Activated T-helper 1 cell treated with anti-CD3 and anti-CD28 coated beads, Interleukin-12 subunit alpha, Interleukin-12 subunit beta, Interleukin-2, Interleukin-4 antibody, amounts not matched to agents 30 ng/mL and 10 ng/mL and 1 ng/mL, durations not matched to agents 14 hours and 24 hours and 36 hours (primary cell): ENCODE measurements at regions not wholly inside any gene's neighbourhood (a gene's known extent, or its start where the extent isn't known, plus 50 kb on each side); places are given as distances from the start of the nearest gene placed in this dataset.

Source experiments
- DNase-seq: peaks from one replicate; pipeline ENCODE4 v3.0.0; 2021; ENCODE audit warnings: low spot score
- H3K27ac Mint-ChIP-seq: one replicate; pipeline ENCODE4 v1.8.0; 2021; ENCODE audit warnings: mild to moderate bottlenecking, mixed read lengths
- H3K27me3 Mint-ChIP-seq: one replicate; pipeline ENCODE4 v1.8.0; 2022; ENCODE audit warnings: mild to moderate bottlenecking, moderate library complexity, mixed read lengths; ENCODE audit not compliant: insufficient read depth
- H3K36me3 Mint-ChIP-seq: one replicate; pipeline ENCODE4 v1.8.0; 2021; ENCODE audit warnings: low read depth, mixed read lengths
- H3K4me1 Mint-ChIP-seq: one replicate; pipeline ENCODE4 v1.8.0; 2021; ENCODE audit warnings: low read depth, mixed read lengths
- H3K4me3 Mint-ChIP-seq: one replicate; pipeline ENCODE4 v1.8.0; 2021; ENCODE audit warnings: mild to moderate bottlenecking, moderate library complexity, mixed read lengths
- H3K9me3 Mint-ChIP-seq: one replicate; pipeline ENCODE4 v1.8.0; 2021; ENCODE audit warnings: mixed read lengths
- intact Hi-C: fragments of 100-400 bp; cut with micrococcal nuclease; formaldehyde crosslinking; loops from one replicate; pipeline ENCODE4 v1.15.1; 2024

DNA sequence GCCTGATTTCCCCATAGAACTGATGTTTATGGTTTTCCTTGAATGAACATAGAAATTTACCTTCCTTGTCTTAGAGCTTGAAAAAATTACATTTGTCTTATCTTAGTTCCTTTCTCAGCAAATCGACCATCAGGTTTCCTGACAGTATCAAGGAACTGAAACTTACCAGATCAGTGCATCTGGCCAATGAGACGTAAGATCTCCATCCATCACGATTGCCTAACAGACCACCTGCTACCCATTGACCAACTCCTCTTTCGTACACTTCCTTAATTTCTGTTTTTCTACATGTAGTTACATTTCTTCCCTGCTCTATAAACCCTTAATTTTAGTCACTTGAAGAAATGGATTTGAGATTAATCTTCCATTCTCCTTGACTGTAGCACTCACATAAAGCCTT lies 57.4 kb upstream of the TMPRSS15 start:
- no peaks in the 10 kb centered on the region for H3K27me3 Mint-ChIP-seq
- intact Hi-C loops, result no loop called here
- no peak overlapping the region for H3K27ac Mint-ChIP-seq
- DNase-seq, result no peak
- no peaks in the 10 kb centered on the region for H3K4me1 Mint-ChIP-seq
- no peak overlapping the region for H3K4me3 Mint-ChIP-seq
- peaks cover 15% of the 10 kb centered on the region for H3K9me3 Mint-ChIP-seq
- H3K36me3 Mint-ChIP-seq, result no peaks in the 10 kb centered on the region

GRCh38 chr21:18461743-18462142 lies 58.2 kb upstream of the TMPRSS15 start:
- H3K9me3 Mint-ChIP-seq, result peaks cover 15% of the 10 kb centered on the region
- intact Hi-C loops, result no loop called here
- H3K4me3 Mint-ChIP-seq, result no peak overlapping the region
- H3K27me3 Mint-ChIP-seq, result no peaks in the 10 kb centered on the region
- H3K27ac Mint-ChIP-seq, result no peak overlapping the region
- no peaks in the 10 kb centered on the region for H3K36me3 Mint-ChIP-seq
- DNase-seq, result no peak
- H3K4me1 Mint-ChIP-seq, result no peaks in the 10 kb centered on the region

- no peaks in the 10 kb centered on the region for H3K27me3 Mint-ChIP-seq
- no peak for DNase-seq
- no peaks in the 10 kb centered on the region for H3K36me3 Mint-ChIP-seq
- H3K27ac Mint-ChIP-seq, result no peak overlapping the region
- no peak overlapping the region for H3K4me3 Mint-ChIP-seq
- no peaks in the 10 kb centered on the region for H3K4me1 Mint-ChIP-seq
- H3K9me3 Mint-ChIP-seq, result peaks cover 15% of the 10 kb centered on the region
- intact Hi-C loops, result no loop called here
Measured at GRCh38 chr21:18467715-18468114, 64.1 kb upstream of the TMPRSS15 start.

GRCh38 chr21:18468790-18469189 lies 65.2 kb upstream of the TMPRSS15 start:
- no peak overlapping the region for H3K27ac Mint-ChIP-seq
- no peak for DNase-seq
- peaks cover 8% of the 10 kb centered on the region for H3K9me3 Mint-ChIP-seq
- H3K36me3 Mint-ChIP-seq, result no peaks in the 10 kb centered on the region
- no peak overlapping the region for H3K4me3 Mint-ChIP-seq
- no peaks in the 10 kb centered on the region for H3K27me3 Mint-ChIP-seq
- no peaks in the 10 kb centered on the region for H3K4me1 Mint-ChIP-seq
- intact Hi-C loops, result no loop called here

DNA sequence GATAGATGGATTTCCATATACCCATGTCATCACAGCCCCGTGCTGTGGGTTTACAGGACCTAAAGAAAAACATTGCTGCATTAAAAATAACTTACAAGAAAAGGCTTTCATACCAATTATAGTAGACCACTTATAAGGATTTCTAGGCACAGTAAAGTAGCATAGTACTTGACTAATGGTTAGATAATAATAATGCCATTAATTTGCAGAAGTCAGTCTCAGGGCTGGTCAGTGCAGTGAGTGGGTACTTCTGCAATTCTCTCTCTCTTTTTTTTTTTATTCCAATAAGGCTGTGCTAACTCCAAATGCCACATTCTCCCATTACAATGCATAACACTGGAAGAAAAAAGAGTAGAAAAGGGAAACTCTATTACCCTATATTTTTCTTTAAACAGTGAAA lies 73.1 kb upstream of the TMPRSS15 start:
- Mint-ChIP-seq H3K9me3 (peaks cover 5% of the 10 kb centered on the region), H3K27me3 (no peaks in the 10 kb centered on the region), H3K4me1 (no peaks in the 10 kb centered on the region), H3K4me3 (no peak overlapping the region), H3K36me3 (no peaks in the 10 kb centered on the region), H3K27ac (no peak overlapping the region)
- intact Hi-C loops, result no loop called here
- DNase-seq, result no peak

- no peaks in the 10 kb centered on the region for H3K36me3 Mint-ChIP-seq
- no peak for DNase-seq
- intact Hi-C loops, result no loop called here
- no peaks in the 10 kb centered on the region for H3K27me3 Mint-ChIP-seq
- no peak overlapping the region for H3K4me3 Mint-ChIP-seq
- H3K27ac Mint-ChIP-seq, result no peak overlapping the region
- no peaks in the 10 kb centered on the region for H3K4me1 Mint-ChIP-seq
- peaks cover 5% of the 10 kb centered on the region for H3K9me3 Mint-ChIP-seq
Measured at GRCh38 chr21:18477043-18477442, 73.5 kb upstream of the TMPRSS15 start.

DNA sequence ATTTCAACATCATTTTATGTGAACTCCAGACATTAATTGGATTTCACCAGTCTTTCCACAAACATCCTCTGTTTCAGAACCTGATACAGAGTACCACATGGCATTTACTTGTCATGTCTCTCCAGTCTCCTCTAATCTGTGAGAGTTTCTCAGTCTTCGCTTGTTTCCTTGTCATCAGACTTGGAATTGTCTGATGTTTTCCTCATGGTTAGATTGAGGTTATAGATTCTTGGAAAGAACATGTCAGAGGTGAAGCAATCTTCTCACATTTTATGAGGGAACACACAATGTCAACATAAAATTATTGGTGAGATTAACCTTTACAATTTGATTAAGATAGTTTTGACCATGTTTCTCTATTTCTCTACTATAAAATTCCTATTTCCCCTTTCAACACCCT lies 74.9 kb upstream of the TMPRSS15 start:
- peaks cover 5% of the 10 kb centered on the region for H3K9me3 Mint-ChIP-seq
- intact Hi-C loops, result no loop called here
- no peak overlapping the region for H3K27ac Mint-ChIP-seq
- no peaks in the 10 kb centered on the region for H3K4me1 Mint-ChIP-seq
- no peaks in the 10 kb centered on the region for H3K36me3 Mint-ChIP-seq
- DNase-seq, result no peak
- H3K27me3 Mint-ChIP-seq, result no peaks in the 10 kb centered on the region
- no peak overlapping the region for H3K4me3 Mint-ChIP-seq

DNA sequence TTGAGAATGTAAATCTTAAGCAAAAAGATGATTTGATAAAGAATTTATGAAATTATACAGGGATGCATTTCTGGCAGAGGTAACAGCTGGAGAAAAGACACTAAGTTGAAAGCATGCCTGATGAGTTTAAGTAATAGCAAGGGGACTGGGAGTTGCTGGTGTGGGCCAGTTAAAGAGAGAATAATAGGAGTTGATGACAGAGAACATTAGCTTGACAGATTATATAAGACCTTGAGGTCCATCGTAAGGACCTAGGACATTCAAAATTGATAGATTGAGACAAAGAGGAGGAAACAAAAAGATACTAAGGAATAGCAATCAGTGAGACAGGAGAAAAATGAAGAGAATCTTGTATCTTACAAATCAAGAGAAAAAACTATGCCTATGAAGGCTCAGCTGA lies 84.7 kb upstream of the TMPRSS15 start:
- intact Hi-C loops, result no loop called here
- Mint-ChIP-seq H3K4me1 (no peaks in the 10 kb centered on the region), H3K9me3 (no peaks in the 10 kb centered on the region), H3K36me3 (no peaks in the 10 kb centered on the region), H3K4me3 (no peak overlapping the region), H3K27me3 (no peaks in the 10 kb centered on the region), H3K27ac (no peak overlapping the region)
- DNase-seq, result no peak

- H3K27ac Mint-ChIP-seq, result no peak overlapping the region
- H3K36me3 Mint-ChIP-seq, result no peaks in the 10 kb centered on the region
- intact Hi-C loops, result no loop called here
- no peak for DNase-seq
- H3K27me3 Mint-ChIP-seq, result no peaks in the 10 kb centered on the region
- H3K4me3 Mint-ChIP-seq, result no peak overlapping the region
- no peaks in the 10 kb centered on the region for H3K9me3 Mint-ChIP-seq
- H3K4me1 Mint-ChIP-seq, result no peaks in the 10 kb centered on the region
Measured at GRCh38 chr21:18493422-18493821, 89.8 kb upstream of the TMPRSS15 start.

- Mint-ChIP-seq H3K4me3 (no peak overlapping the region), H3K27ac (no peak overlapping the region), H3K36me3 (no peaks in the 10 kb centered on the region), H3K27me3 (no peaks in the 10 kb centered on the region), H3K9me3 (no peaks in the 10 kb centered on the region), H3K4me1 (no peaks in the 10 kb centered on the region)
- no peak for DNase-seq
- intact Hi-C loops, result no loop called here
Measured at GRCh38 chr21:18495523-18495922, 91.9 kb upstream of the TMPRSS15 start.

DNA sequence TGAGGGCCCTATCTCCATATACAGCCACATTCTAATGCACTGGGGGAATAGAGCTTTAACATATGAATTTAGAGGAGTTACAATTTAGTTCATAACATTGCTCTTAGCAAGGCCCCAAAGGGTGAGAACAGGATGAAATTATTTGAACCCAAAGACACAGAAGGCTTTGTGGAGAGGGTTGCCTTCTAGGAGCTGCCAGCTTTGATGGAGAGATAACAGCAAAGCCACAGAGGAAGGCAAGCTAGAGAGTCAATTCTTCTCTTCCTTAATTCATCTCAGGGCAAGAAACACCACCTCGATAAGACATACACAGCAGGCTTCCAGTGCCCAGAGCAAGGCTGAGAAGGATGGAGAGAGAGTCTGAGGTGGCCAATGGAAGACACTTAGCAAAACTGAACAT lies 94.8 kb upstream of the TMPRSS15 start:
- no peaks in the 10 kb centered on the region for H3K36me3 Mint-ChIP-seq
- H3K4me1 Mint-ChIP-seq, result no peaks in the 10 kb centered on the region
- H3K4me3 Mint-ChIP-seq, result no peak overlapping the region
- no peak overlapping the region for H3K27ac Mint-ChIP-seq
- DNase-seq, result no peak
- intact Hi-C loops, result no loop called here
- H3K9me3 Mint-ChIP-seq, result no peaks in the 10 kb centered on the region
- no peaks in the 10 kb centered on the region for H3K27me3 Mint-ChIP-seq

GRCh38 chr21:18499761-18500376 lies 96.3 kb upstream of the TMPRSS15 start:
- no peaks in the 10 kb centered on the region for H3K9me3 Mint-ChIP-seq
- no peaks in the 10 kb centered on the region for H3K36me3 Mint-ChIP-seq
- no peaks in the 10 kb centered on the region for H3K4me1 Mint-ChIP-seq
- H3K4me3 Mint-ChIP-seq, result no peak overlapping the region
- no peak overlapping the region for H3K27ac Mint-ChIP-seq
- no peaks in the 10 kb centered on the region for H3K27me3 Mint-ChIP-seq
- no peak for DNase-seq
- intact Hi-C loops, result no loop called here

- intact Hi-C loops, result no loop called here
- no peaks in the 10 kb centered on the region for H3K9me3 Mint-ChIP-seq
- H3K4me1 Mint-ChIP-seq, result no peaks in the 10 kb centered on the region
- H3K27me3 Mint-ChIP-seq, result no peaks in the 10 kb centered on the region
- H3K4me3 Mint-ChIP-seq, result no peak overlapping the region
- no peak overlapping the region for H3K27ac Mint-ChIP-seq
- no peaks in the 10 kb centered on the region for H3K36me3 Mint-ChIP-seq
- no peak for DNase-seq
Measured at GRCh38 chr21:18518054-18518481, 114.5 kb upstream of the TMPRSS15 start.

- Mint-ChIP-seq H3K9me3 (no peaks in the 10 kb centered on the region), H3K4me3 (no peak overlapping the region), H3K36me3 (no peaks in the 10 kb centered on the region), H3K4me1 (no peaks in the 10 kb centered on the region), H3K27me3 (no peaks in the 10 kb centered on the region), H3K27ac (no peak overlapping the region)
- intact Hi-C loops, result no loop called here
- no peak for DNase-seq
Measured at GRCh38 chr21:18521204-18521603, 117.6 kb upstream of the TMPRSS15 start.
